AG04450 (cell line): ENCODE measurements at regions not wholly inside any gene's neighbourhood (a gene's known extent, or its start where the extent isn't known, plus 50 kb on each side); places are given as distances from the start of the nearest gene placed in this dataset.

Source experiments
- CTCF ChIA-PET: fragments of 300-600, 350-600 bp; formaldehyde crosslinking; extraction: SDS; loops from one replicate; lab custom pipeline; 2022; ENCODE audit warnings: antibody characterized with exemption, inconsistent platforms; lab: Charles Lee
- POLR2A ChIA-PET: fragments of 350-600 bp; formaldehyde crosslinking; extraction: SDS; loops from one replicate; lab custom pipeline; 2021; ENCODE audit warnings: antibody characterized with exemption, inconsistent platforms; lab: Yijun Ruan, JAX
- DNase-seq: peaks from one replicate; pipeline ENCODE4 v3.0.0-alpha.2; 2011; ENCODE audit warnings: low read depth, low spot score
- H3K27ac ChIP-seq: one replicate; pipeline ENCODE4 v1.5.1; 2012; ENCODE audit warnings: low read depth, low read length, control low read depth
- H3K27me3 ChIP-seq: one replicate; pipeline ENCODE4 v1.6.0; 2012; ENCODE audit warnings: low read length; ENCODE audit not compliant: control insufficient read depth, insufficient read depth
- H3K4me3 ChIP-seq: 2 replicates; pipeline ENCODE4 v1.5.1; 2011; ENCODE audit warnings: mild to moderate bottlenecking, low read depth, low read length, control low read depth
- H3K9me3 ChIP-seq: 2 replicates; pipeline ENCODE4 v1.5.1; 2012; ENCODE audit warnings: low read length; ENCODE audit not compliant: control insufficient read depth, insufficient read depth
- CTCF ChIP-seq: IDR thresholded peaks from 2 replicates; pipeline ENCODE4 v1.5.1; 2011; ENCODE audit warnings: low read depth, low read length, control low read depth, inconsistent platforms

- ChIA-PET CTCF (no interaction called here), POLR2A (no interaction called here)
- no peaks in the 10 kb centered on the region for H3K27me3 ChIP-seq
- no peaks in the 10 kb centered on the region for H3K9me3 ChIP-seq
- no peak for DNase-seq
- H3K4me3 ChIP-seq, result no peak overlapping the region
- no peak for TF ChIP-seq CTCF
- no peak overlapping the region for H3K27ac ChIP-seq
Observed at GRCh38 chr7:131090886-131091692, 236.6 kb upstream of the MKLN1 start.

- Histone ChIP-seq H3K27ac (no peak overlapping the region), H3K27me3 (no peaks in the 10 kb centered on the region), H3K4me3 (no peak overlapping the region), H3K9me3 (no peaks in the 10 kb centered on the region)
- no peak for TF ChIP-seq CTCF
- CTCF ChIA-PET, result no interaction called here
- no peak for DNase-seq
- POLR2A ChIA-PET, result no interaction called here
Observed at GRCh38 chr7:131094685-131095084, 233.0 kb upstream of the MKLN1 start.

- no peak overlapping the region for H3K27ac ChIP-seq
- DNase-seq, result no peak
- no peak for TF ChIP-seq CTCF
- no peaks in the 10 kb centered on the region for H3K9me3 ChIP-seq
- ChIA-PET POLR2A (no interaction called here), CTCF (no interaction called here)
- H3K27me3 ChIP-seq, result no peaks in the 10 kb centered on the region
- no peak overlapping the region for H3K4me3 ChIP-seq
Observed at GRCh38 chr7:131095346-131095745, 232.3 kb upstream of the MKLN1 start.

- DNase-seq, result no peak
- no peak for TF ChIP-seq CTCF
- POLR2A ChIA-PET, result no interaction called here
- Histone ChIP-seq H3K9me3 (no peaks in the 10 kb centered on the region), H3K4me3 (no peak overlapping the region), H3K27me3 (no peaks in the 10 kb centered on the region), H3K27ac (no peak overlapping the region)
- CTCF ChIA-PET, result interaction anchor here (0.5 kb wide), 1 partner anchor 56 kb away, joined by 4 read pairs; no protein-coding TSS in a partner anchor
Observed at GRCh38 chr7:131096267-131096927, 231.3 kb upstream of the MKLN1 start.
